ENCODE measurements at regions not wholly inside any gene's neighbourhood (a gene's known extent, or its start where the extent isn't known, plus 50 kb on each side); places are given as distances from the start of the nearest gene placed in this dataset.

GRCh38 chr3:168813225-168813802 is 717.6 kb upstream of the GOLIM4 start:
- DNase-seq (ENCODE audit: low read depth), result no peak
- no peak overlapping the region for H3K4me3 ChIP-seq (ENCODE audit: low read depth, low read length)
- TF ChIP-seq, protein P1, sequence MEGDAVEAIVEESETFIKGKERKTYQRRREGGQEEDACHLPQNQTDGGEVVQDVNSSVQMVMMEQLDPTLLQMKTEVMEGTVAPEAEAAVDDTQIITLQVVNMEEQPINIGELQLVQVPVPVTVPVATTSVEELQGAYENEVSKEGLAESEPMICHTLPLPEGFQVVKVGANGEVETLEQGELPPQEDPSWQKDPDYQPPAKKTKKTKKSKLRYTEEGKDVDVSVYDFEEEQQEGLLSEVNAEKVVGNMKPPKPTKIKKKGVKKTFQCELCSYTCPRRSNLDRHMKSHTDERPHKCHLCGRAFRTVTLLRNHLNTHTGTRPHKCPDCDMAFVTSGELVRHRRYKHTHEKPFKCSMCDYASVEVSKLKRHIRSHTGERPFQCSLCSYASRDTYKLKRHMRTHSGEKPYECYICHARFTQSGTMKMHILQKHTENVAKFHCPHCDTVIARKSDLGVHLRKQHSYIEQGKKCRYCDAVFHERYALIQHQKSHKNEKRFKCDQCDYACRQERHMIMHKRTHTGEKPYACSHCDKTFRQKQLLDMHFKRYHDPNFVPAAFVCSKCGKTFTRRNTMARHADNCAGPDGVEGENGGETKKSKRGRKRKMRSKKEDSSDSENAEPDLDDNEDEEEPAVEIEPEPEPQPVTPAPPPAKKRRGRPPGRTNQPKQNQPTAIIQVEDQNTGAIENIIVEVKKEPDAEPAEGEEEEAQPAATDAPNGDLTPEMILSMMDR (IDR thresholded peaks at IDR 0.05; ENCODE audit: insufficient read depth, low read depth, low read length), result no peak

- no peak for DNase-seq (ENCODE audit: low read depth)
- H3K4me3 ChIP-seq (ENCODE audit: low read depth, low read length), result no peak overlapping the region
- TF ChIP-seq, protein P1 (IDR thresholded peaks at IDR 0.05; ENCODE audit: insufficient read depth, low read depth, low read length), result no peak
Observed at GRCh38 chr3:168812234-168812633, 716.5 kb upstream of the GOLIM4 start.

GRCh38 chr3:168808596-168808995 is 712.9 kb upstream of the GOLIM4 start:
- no peak for DNase-seq (ENCODE audit: low read depth)
- TF ChIP-seq, protein P1 (IDR thresholded peaks at IDR 0.05; ENCODE audit: insufficient read depth, low read depth, low read length), result no peak
- no peak overlapping the region for H3K4me3 ChIP-seq (ENCODE audit: low read depth, low read length)

DNA sequence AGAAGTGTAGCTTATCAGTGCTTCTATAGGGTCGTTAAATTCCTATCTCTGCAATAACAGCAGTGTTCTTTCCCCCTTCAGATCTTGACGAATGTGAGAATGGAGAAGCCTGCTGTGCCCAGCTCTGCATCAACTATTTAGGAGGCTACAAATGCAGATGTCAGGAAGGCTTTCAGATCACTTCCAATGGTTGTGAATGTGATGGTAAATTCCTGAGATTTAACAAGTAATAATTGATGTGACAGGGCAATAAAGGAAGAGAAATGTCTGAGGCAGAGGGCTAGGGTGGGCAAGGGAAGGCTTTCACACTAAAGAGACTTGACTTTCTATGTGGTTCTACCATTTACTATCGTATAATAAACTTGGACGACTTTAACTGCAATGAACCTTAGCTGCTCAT is 711.7 kb upstream of the GOLIM4 start:
- no peak for DNase-seq (ENCODE audit: low read depth)

DNA sequence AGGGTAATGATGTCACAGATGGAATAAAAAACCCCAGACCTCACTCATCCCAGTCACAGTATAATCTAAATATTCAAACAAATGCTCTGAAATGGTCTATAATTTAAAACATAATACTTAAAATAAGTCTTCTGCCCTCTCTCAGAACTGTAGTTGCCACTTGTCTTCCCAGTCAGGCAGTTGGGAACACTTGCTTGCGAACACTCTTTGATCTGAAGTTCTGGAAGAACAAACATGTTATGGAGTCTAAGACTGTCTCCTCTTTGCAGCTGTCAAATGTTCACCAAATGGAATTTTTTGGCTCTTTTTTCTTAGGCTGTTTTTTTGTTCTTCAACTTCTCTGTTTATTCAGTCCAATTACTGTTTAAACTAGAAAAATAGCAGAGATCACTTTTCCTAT is 711.1 kb upstream of the GOLIM4 start:
- peak; percentile 34 for DNase-seq (ENCODE audit: low read depth)
- no peak overlapping the region for H3K4me3 ChIP-seq (ENCODE audit: low read depth, low read length)
- TF ChIP-seq, protein P1 (IDR thresholded peaks at IDR 0.05; ENCODE audit: insufficient read depth, low read depth, low read length), result no peak

More for the DNA sequence above, 711.7 kb upstream of the GOLIM4 start:
- TF ChIP-seq, protein P1 (IDR thresholded peaks at IDR 0.05; ENCODE audit: insufficient read depth, low read depth, low read length), result no peak
- H3K4me3 ChIP-seq (ENCODE audit: low read depth, low read length), result no peak overlapping the region

DNA sequence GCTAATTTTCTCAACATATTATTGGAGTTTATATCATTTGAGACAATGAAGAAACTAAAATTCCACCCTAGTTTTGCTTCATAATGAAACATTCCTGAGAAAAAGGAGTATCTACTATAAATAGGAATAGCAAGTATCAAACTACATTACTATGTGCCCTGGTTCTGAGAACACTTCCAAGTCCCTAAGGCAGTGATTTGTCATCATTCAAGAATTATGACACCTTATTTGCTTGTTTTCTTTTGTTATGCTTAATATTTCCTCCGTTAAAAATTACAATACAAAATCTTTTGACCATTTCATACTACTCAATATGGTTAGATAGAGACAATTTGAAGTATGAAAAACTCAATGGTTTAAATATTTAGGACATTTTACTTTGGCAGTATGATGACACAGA is 707.8 kb upstream of the GOLIM4 start:
- no peak overlapping the region for H3K4me3 ChIP-seq (ENCODE audit: low read depth, low read length)
- TF ChIP-seq, protein P1 (IDR thresholded peaks at IDR 0.05; ENCODE audit: insufficient read depth, low read depth, low read length), result no peak
- no peak for DNase-seq (ENCODE audit: low read depth)

GRCh38 chr3:168802766-168803165 is 707.0 kb upstream of the GOLIM4 start:
- TF ChIP-seq, protein P1 (IDR thresholded peaks at IDR 0.05; ENCODE audit: insufficient read depth, low read depth, low read length), result no peak
- H3K4me3 ChIP-seq (ENCODE audit: low read depth, low read length), result no peak overlapping the region
- DNase-seq (ENCODE audit: low read depth), result no peak

All from fibroblast of villous mesenchyme (primary cell).